GM12878 (cell line): ENCODE measurements at regions not wholly inside any gene's neighbourhood (a gene's known extent, or its start where the extent isn't known, plus 50 kb on each side); places are given as distances from the start of the nearest gene placed in this dataset.

ENCODE experiments used
- ATAC-seq: fragments of 200-7000 bp; cut with Tn5 transposase; 3 replicates; pipeline ENCODE4 v1.9.1; 2020; ENCODE audit warnings: mild to moderate bottlenecking, moderate library complexity
- BruUV-seq: library from RNA; stranded (reverse); fragments of 400-500 nt; replicated peaks from 2 replicates; lab custom pipeline; 2021; lab: Mats Ljungman, UMichigan
- CTCF ChIA-PET: fragments of 300-600 bp; sonication (Branson Sonifier 250); formaldehyde crosslinking; extraction: SDS; loops from one replicate; lab custom pipeline; 2021; ENCODE audit warnings: inconsistent platforms; lab: Yijun Ruan, JAX
- POLR2A ChIA-PET: fragments of 350-600 bp; formaldehyde crosslinking; extraction: SDS; loops from one replicate; lab custom pipeline; 2021; ENCODE audit warnings: inconsistent platforms; lab: Charles Lee
- RAD21 ChIA-PET: fragments of 300-600 bp; sonication (Branson Sonifier 250); formaldehyde crosslinking; loops from one replicate; lab custom pipeline; 2023; ENCODE audit warnings: antibody characterized with exemption; ENCODE audit not compliant: unreplicated experiment; lab: Charles Lee
- SMC1A ChIA-PET: fragments of 300-600 bp; sonication (Branson Sonifier 250); formaldehyde crosslinking; loops from one replicate; lab custom pipeline; 2023; ENCODE audit not compliant: unreplicated experiment, uncharacterized antibody; lab: Charles Lee
- DNase-seq: peaks from one replicate; pipeline ENCODE4 v3.0.0-alpha.2; 2011; ENCODE audit warnings: low read depth, low spot score
- FAIRE-seq: peaks from 3 replicates; lab custom pipeline; 2011; peaks lifted over from hg19 to GRCh38; lab: Jason Lieb, UNC
- H2AFZ ChIP-seq: 2 replicates; pipeline ENCODE4 v1.6.0; 2011; ENCODE audit warnings: low read depth, low read length, control low read depth; ENCODE audit not compliant: control insufficient read depth
- H3K27ac ChIP-seq: 2 replicates; pipeline ENCODE4 v1.5.1; 2011; ENCODE audit warnings: control low read depth; ENCODE audit not compliant: control insufficient read depth, insufficient read depth
- H3K27me3 ChIP-seq, 2 experiments: replicated peaks in 1 of 2; 2 replicates each; pipeline versions ENCODE4 v1.6.0 to v1.6.1; 2011; ENCODE audit warnings: low read length in 1 of 2; ENCODE audit not compliant: control insufficient read depth in 2 of 2, insufficient read depth in 2 of 2
- H3K36me3 ChIP-seq, 2 experiments: 2 replicates each; pipeline ENCODE4 v1.5.1; 2011; ENCODE audit warnings: low read length in 1 of 2; ENCODE audit not compliant: control insufficient read depth in 2 of 2, insufficient read depth in 2 of 2
- H3K4me1 ChIP-seq: 2 replicates; pipeline ENCODE4 v1.6.1; 2011; ENCODE audit warnings: mild to moderate bottlenecking, low read length, moderate library complexity, mixed read lengths; ENCODE audit not compliant: control insufficient read depth, insufficient read depth
- H3K4me2 ChIP-seq: 2 replicates; pipeline ENCODE4 v1.6.0; 2011; ENCODE audit warnings: control low read depth; ENCODE audit not compliant: control insufficient read depth, insufficient read depth
- H3K4me3 ChIP-seq: fragments of 200-600 bp; sonication (generic); 2 replicates; pipeline ENCODE4 v1.5.1; 2016
- H3K79me2 ChIP-seq: 2 replicates; pipeline ENCODE4 v1.6.0; 2011; ENCODE audit warnings: low read length; ENCODE audit not compliant: control insufficient read depth, insufficient read depth
- H3K9ac ChIP-seq: 2 replicates; pipeline ENCODE4 v1.8.0; 2011; ENCODE audit warnings: low read length, control low read depth, mixed read lengths; ENCODE audit not compliant: control insufficient read depth, insufficient read depth
- H3K9me3 ChIP-seq: replicated peaks from 3 replicates; pipeline ENCODE4 v1.5.1; 2011; ENCODE audit warnings: mild to moderate bottlenecking, low read length; ENCODE audit not compliant: control insufficient read depth, insufficient read depth
- H4K20me1 ChIP-seq: 2 replicates; pipeline ENCODE4 v1.6.0; 2011; ENCODE audit not compliant: control insufficient read depth, insufficient read depth
- ASH2L ChIP-seq: fragments of 300-600, 200-600 bp; sonication (generic); IDR thresholded peaks from 2 replicates; pipeline ENCODE4 v1.6.1; 2017; ENCODE audit warnings: low read depth, mild to moderate bottlenecking, borderline replicate concordance
- BCLAF1 ChIP-seq: fragments of 450-650 bp; IDR thresholded peaks from 2 replicates; pipeline ENCODE4 v1.6.1; 2017; ENCODE audit warnings: antibody characterized with exemption, mild to moderate bottlenecking, moderate library complexity
- BMI1 ChIP-seq: fragments of 450-650 bp; IDR thresholded peaks from 2 replicates; pipeline ENCODE4 v1.6.1; 2016; ENCODE audit warnings: mild to moderate bottlenecking, moderate library complexity, borderline replicate concordance
- ELK1 ChIP-seq: IDR thresholded peaks from 2 replicates; pipeline ENCODE4 v1.6.1; 2012; ENCODE audit warnings: low read depth, low read length, improper control_type of control experiment
- IKZF1 ChIP-seq: fragments of 450-650 bp; conservative IDR thresholded peaks from 2 replicates; pipeline ENCODE4 v1.6.1; 2017; ENCODE audit warnings: antibody characterized with exemption, mild to moderate bottlenecking
- KDM1A ChIP-seq: fragments of 200-600 bp; sonication (generic); IDR thresholded peaks from 2 replicates; pipeline ENCODE4 v1.6.1; 2016; ENCODE audit warnings: borderline replicate concordance
- PBX3 ChIP-seq: IDR thresholded peaks from 2 replicates; pipeline ENCODE4 v1.6.1; 2011; ENCODE audit warnings: mild to moderate bottlenecking, low read depth, low read length, moderate library complexity; ENCODE audit not compliant: insufficient replicate concordance
- RBBP5 ChIP-seq: fragments of 200-600 bp; sonication (generic); conservative IDR thresholded peaks from 2 replicates; pipeline ENCODE4 v1.6.1; 2016
- RELA ChIP-seq: fragments of 450-650 bp; IDR thresholded peaks from 2 replicates; pipeline ENCODE4 v1.8.0; 2014; ENCODE audit warnings: borderline replicate concordance; ENCODE audit not compliant: partially characterized antibody
- RUNX3 ChIP-seq: IDR thresholded peaks from 2 replicates; pipeline ENCODE4 v1.6.1; 2012; ENCODE audit warnings: low read length, inconsistent platforms
- SIX5 ChIP-seq: IDR thresholded peaks from 2 replicates; pipeline ENCODE4 v1.6.1; 2011; ENCODE audit warnings: mild to moderate bottlenecking, low read depth, low read length, moderate library complexity; ENCODE audit not compliant: severe bottlenecking
- SMAD5 ChIP-seq: IDR thresholded peaks from 2 replicates; pipeline ENCODE4 v1.6.1; 2016; ENCODE audit warnings: antibody characterized with exemption, low read depth
- SMARCA5 ChIP-seq: fragments of 450-650 bp; IDR thresholded peaks from 2 replicates; pipeline ENCODE4 v1.6.1; 2017; ENCODE audit warnings: mild to moderate bottlenecking
- SRF ChIP-seq, 2 experiments: IDR thresholded peaks; 2 replicates each; pipeline ENCODE4 v1.6.1; 2011; ENCODE audit warnings: low read depth in 2 of 2, low read length in 2 of 2, mild to moderate bottlenecking in 1 of 2, moderate library complexity in 1 of 2
- WRNIP1 ChIP-seq: IDR thresholded peaks from 2 replicates; pipeline ENCODE4 v1.6.1; 2011; ENCODE audit warnings: low read depth, low read length, improper control_type of control experiment, borderline replicate concordance
- ZNF687 ChIP-seq: fragments of 450-650 bp; IDR thresholded peaks from 2 replicates; pipeline ENCODE4 v1.6.1; 2017; ENCODE audit warnings: mild to moderate bottlenecking, moderate library complexity
- WGBS: methylation state at CpG from one replicate; pipeline ENCODE4 v1.1.6; 2016; ENCODE audit warnings: low lambda C conversion rate; ENCODE audit not compliant: insufficient replicate concordance, insufficient coverage; ENCODE audit errors: missing lambda C conversion rate; 5-methylcytosine and 5-hydroxymethylcytosine counted together
- in situ Hi-C: fragments of 300-500 bp; cut with MboI; formaldehyde crosslinking; loops from 9 replicates; pipeline ENCODE4 v1.14.3; 2018; ENCODE audit warnings: mixed read lengths
- intact Hi-C: fragments of 100-400 bp; cut with micrococcal nuclease; formaldehyde crosslinking; loops from one replicate; pipeline ENCODE4 v1.14.2; 2022; ENCODE audit not compliant: unreplicated experiment

- RAD21 ChIA-PET, result no interaction called here
- H3K4me1 ChIP-seq, result no peaks in the 10 kb centered on the region
- no TSS peak for BruUV-seq
- FAIRE-seq (no peak), ATAC-seq (no peak), DNase-seq (no peak)
- in situ Hi-C loops, result no loop called here
- H3K36me3 ChIP-seq, result no peaks in the 10 kb centered on the region
- intact Hi-C loops, result no loop called here
- no peak overlapping the region for H3K27ac ChIP-seq
- H3K4me3 ChIP-seq, result no peak overlapping the region
- no peak overlapping the region for H3K4me2 ChIP-seq
- CTCF ChIA-PET, result no interaction called here
- WGBS, result 17% methylated on average over 4 of the region's 4 CpGs
- no peaks in the 10 kb centered on the region for H4K20me1 ChIP-seq
- H3K9me3 ChIP-seq, result no peaks in the 10 kb centered on the region
- no peaks in the 10 kb centered on the region for H3K79me2 ChIP-seq
- H3K9ac ChIP-seq, result no peak overlapping the region
- H2AFZ ChIP-seq, result no peak overlapping the region
- POLR2A ChIA-PET, result no interaction called here
- SMC1A ChIA-PET, result no interaction called here
- TF ChIP-seq BCLAF1 (no peak), ZNF687 (no peak), RBBP5 (no peak), SMARCA5 (no peak), ELK1 (no peak), RUNX3 (no peak), PBX3 (no peak), IKZF1 (no peak), ASH2L (no peak), WRNIP1 (no peak), SRF (IDR thresholded peaks at IDR 0.05; ENCODE audit: low read depth in 2 of 2, low read length in 2 of 2) (no peak), RELA (no peak), SIX5 (no peak), KDM1A (no peak), SMAD5 (no peak), BMI1 (no peak)
- H3K27me3 ChIP-seq, result no peaks in the 10 kb centered on the region
Observed at GRCh38 chr12:114975640-114976310, 291.8 kb upstream of the TBX3 start.
